ENCODE measurements at regions not wholly inside any gene's neighbourhood (a gene's known extent, or its start where the extent isn't known, plus 50 kb on each side); places are given as distances from the start of the nearest gene placed in this dataset.
A peak's percentile ranks its signal among the peaks of the same experiment; 100 is the strongest.

GRCh38 chr6:169058634-169059033 lies 195.0 kb downstream of the THBS2 start:
- Histone ChIP-seq H3K23ac (ENCODE audit: low read depth, low read length) (no peak overlapping the region), H2AFZ (replicated peaks; ENCODE audit: low read length, poor library complexity) (peak overlapping the region; percentile 27), H2AK5ac (ENCODE audit: low read depth, low read length) (no peak overlapping the region), H2BK5ac (ENCODE audit: low read depth, low read length, poor library complexity, severe bottlenecking) (no peak overlapping the region), H3K9me3 (ENCODE audit: control insufficient read depth, insufficient read depth, low read length) (no peaks in the 10 kb centered on the region), H4K20me1 (ENCODE audit: insufficient read depth, low read length) (no peaks in the 10 kb centered on the region), H3K4me2 (ENCODE audit: low read depth, low read length) (no peak overlapping the region), H4K91ac (ENCODE audit: insufficient read depth, low read depth, low read length) (no peak overlapping the region), H3K79me1 (ENCODE audit: low read depth in 1 of 2, low read length in 2 of 2) (no peaks in the 10 kb centered on the region), H3K36me3 (ENCODE audit: control insufficient read depth, insufficient read depth, low read length) (no peaks in the 10 kb centered on the region), H3K4me3 (ENCODE audit: insufficient read depth, low read depth, low read length) (no peak overlapping the region), H3K56ac (ENCODE audit: extremely low read depth, insufficient read depth, low read length) (no peak overlapping the region), H3K18ac (ENCODE audit: low read depth, low read length) (no peak overlapping the region), H2BK20ac (ENCODE audit: low read depth, low read length) (no peak overlapping the region), H2BK15ac (ENCODE audit: low read depth, low read length) (no peak overlapping the region), H2AK9ac (replicated peaks; ENCODE audit: low read depth, low read length, poor library complexity) (no peak overlapping the region), H3K9ac (ENCODE audit: low read depth, low read length) (no peak overlapping the region), H4K8ac (ENCODE audit: low read depth in 2 of 2, low read length in 2 of 2) (no peak overlapping the region), H3K4ac (ENCODE audit: low read depth, low read length) (no peak overlapping the region), H3K27ac (ENCODE audit: insufficient read depth, low read length) (no peak overlapping the region), H3K14ac (replicated peaks; ENCODE audit: low read depth, low read length) (no peak overlapping the region), H3K27me3 (ENCODE audit: control insufficient read depth, insufficient read depth, low read length) (no peaks in the 10 kb centered on the region), H3K4me1 (ENCODE audit: control insufficient read depth, insufficient read depth, low read length) (no peaks in the 10 kb centered on the region), H3K9me1 (ENCODE audit: insufficient read depth, low read length) (no peaks in the 10 kb centered on the region), H4K5ac (ENCODE audit: low read depth, low read length) (no peak overlapping the region), H2BK120ac (ENCODE audit: low read depth, low read length) (no peak overlapping the region)
- in situ Hi-C loops (cut with MboI; ENCODE audit: low sequenced_read_pairs): no loop called here
- 95% methylated on average over 7 of the region's 12 CpGs; no CpG with 5 or more reads in 1 of the 2 experiments for WGBS, 2 experiments (ENCODE audit: extremely low coverage in 2 of 2, insufficient read length in 1 of 2)
- ATAC-seq (ENCODE audit: low read depth) (no peak), DNase-seq (no peak)
- intact Hi-C loops (cut with micrococcal nuclease): no loop called here
- dilution Hi-C loops (cut with HindIII; ENCODE audit: low sequenced_read_pairs, unreplicated experiment): no loop called here
- TF ChIP-seq NFE2L2 (IDR thresholded peaks at IDR 0.05; ENCODE audit: low read depth, low read length): no peak
- TF ChIP-seq POLR2A (IDR thresholded peaks at IDR 0.05; ENCODE audit: low read depth, low read length): no peak
- TF ChIP-seq CTCF (conservative IDR thresholded peaks at IDR 0.05; ENCODE audit: low read depth, low read length): no peak
- TF ChIP-seq USF2 (IDR thresholded peaks at IDR 0.05; ENCODE audit: low read depth, low read length): no peak
- TF ChIP-seq SMC3 (IDR thresholded peaks at IDR 0.05; ENCODE audit: low read depth, low read length): no peak
- no peak for TF ChIP-seq RCOR1 (IDR thresholded peaks at IDR 0.05; ENCODE audit: insufficient replicate concordance, low read length)
- no peak for TF ChIP-seq RAD21 (IDR thresholded peaks at IDR 0.05; ENCODE audit: low read length)
- no peak for TF ChIP-seq CEBPB (IDR thresholded peaks at IDR 0.05; ENCODE audit: low read depth, low read length)
- no peak for TF ChIP-seq FOS (IDR thresholded peaks at IDR 0.05; ENCODE audit: low read depth, low read length)
- no peak for TF ChIP-seq ELK1 (IDR thresholded peaks at IDR 0.05; ENCODE audit: borderline replicate concordance, low read depth, low read length)
- no peak for TF ChIP-seq MXI1 (IDR thresholded peaks at IDR 0.05; ENCODE audit: borderline replicate concordance, low read depth, low read length)
- CTCF ChIA-PET: no interaction called here
- no TSS peak for BruUV-seq (replicated peaks)
- POLR2A ChIA-PET (ENCODE audit: unreplicated experiment): no interaction called here
